Endothelial cell of umbilical vein (primary cell): ENCODE measurements at regions not wholly inside any gene's neighbourhood (a gene's known extent, or its start where the extent isn't known, plus 50 kb on each side); places are given as distances from the start of the nearest gene placed in this dataset.

Source experiments
- MYC ChIP-seq: IDR thresholded peaks from one replicate; pipeline ENCODE4 v1.6.1; 2011; ENCODE audit warnings: mild to moderate bottlenecking, low read depth, low read length
- POLR2A ChIP-seq: IDR thresholded peaks from 2 replicates; pipeline ENCODE4 v1.6.1; 2012; ENCODE audit warnings: low read depth, mild to moderate bottlenecking, control low read depth, low read length
- POLR2AphosphoS5 ChIP-seq: IDR thresholded peaks from 2 replicates; pipeline ENCODE4 v1.6.1; 2012; ENCODE audit warnings: low read depth, mild to moderate bottlenecking, control low read depth, low read length, moderate library complexity; ENCODE audit not compliant: insufficient read depth
- TF ChIP-seq, protein P1 (sequence below), 2 donors: IDR thresholded peaks; 1 replicate in 1 of 2; 2 replicates in 1 of 2; pipeline ENCODE4 v1.5.1; 2011; ENCODE audit warnings: low read length in 2 of 2, mild to moderate bottlenecking in 2 of 2, moderate library complexity in 2 of 2, control low read depth in 1 of 2, inconsistent platforms in 1 of 2, low read depth in 1 of 2; ENCODE audit not compliant: insufficient read depth in 1 of 2; ENCODE audit errors: extremely low read depth in 1 of 2

DNA sequence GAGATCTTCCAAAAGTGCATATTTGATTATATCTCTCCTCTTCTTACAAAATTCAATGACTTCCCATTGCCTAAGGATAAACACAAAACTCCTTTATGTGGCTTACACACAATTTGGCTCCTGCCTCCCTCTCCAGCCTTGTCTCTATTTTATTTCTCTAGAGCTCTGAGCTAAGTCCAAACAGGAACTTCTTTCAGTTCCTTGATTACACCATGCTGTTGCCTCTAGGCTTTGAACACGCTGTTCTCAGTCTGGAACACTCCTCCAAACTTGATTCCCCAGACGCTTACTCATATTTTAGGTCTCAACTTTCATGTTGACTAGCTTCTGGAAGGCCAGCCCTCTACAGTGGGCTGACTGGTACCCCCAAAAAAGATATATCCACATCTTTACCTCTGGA is 258.5 kb downstream of the COG6 start:
- TF ChIP-seq, protein P1, sequence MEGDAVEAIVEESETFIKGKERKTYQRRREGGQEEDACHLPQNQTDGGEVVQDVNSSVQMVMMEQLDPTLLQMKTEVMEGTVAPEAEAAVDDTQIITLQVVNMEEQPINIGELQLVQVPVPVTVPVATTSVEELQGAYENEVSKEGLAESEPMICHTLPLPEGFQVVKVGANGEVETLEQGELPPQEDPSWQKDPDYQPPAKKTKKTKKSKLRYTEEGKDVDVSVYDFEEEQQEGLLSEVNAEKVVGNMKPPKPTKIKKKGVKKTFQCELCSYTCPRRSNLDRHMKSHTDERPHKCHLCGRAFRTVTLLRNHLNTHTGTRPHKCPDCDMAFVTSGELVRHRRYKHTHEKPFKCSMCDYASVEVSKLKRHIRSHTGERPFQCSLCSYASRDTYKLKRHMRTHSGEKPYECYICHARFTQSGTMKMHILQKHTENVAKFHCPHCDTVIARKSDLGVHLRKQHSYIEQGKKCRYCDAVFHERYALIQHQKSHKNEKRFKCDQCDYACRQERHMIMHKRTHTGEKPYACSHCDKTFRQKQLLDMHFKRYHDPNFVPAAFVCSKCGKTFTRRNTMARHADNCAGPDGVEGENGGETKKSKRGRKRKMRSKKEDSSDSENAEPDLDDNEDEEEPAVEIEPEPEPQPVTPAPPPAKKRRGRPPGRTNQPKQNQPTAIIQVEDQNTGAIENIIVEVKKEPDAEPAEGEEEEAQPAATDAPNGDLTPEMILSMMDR (IDR thresholded peaks at IDR 0.05; ENCODE audit: extremely low read depth in 1 of 2, insufficient read depth in 1 of 2, low read depth in 1 of 2, low read length in 2 of 2): no peak
- TF ChIP-seq POLR2A (no peak), POLR2AphosphoS5 (no peak), MYC (no peak)
